ENCODE measurements at regions not wholly inside any gene's neighbourhood (a gene's known extent, or its start where the extent isn't known, plus 50 kb on each side); places are given as distances from the start of the nearest gene placed in this dataset.

GRCh38 chr1:60516996-60517395, 443.4 kb upstream of the C1orf87 start:
- TF ChIP-seq ESRRG (CRISPR knock-in tag; IDR thresholded peaks at IDR 0.05), result no peak
- no peak for TF ChIP-seq CSRNP3 (CRISPR knock-in tag; IDR thresholded peaks at IDR 0.05)
- no peak for TF ChIP-seq ZFP3 (CRISPR knock-in tag; IDR thresholded peaks at IDR 0.05)
- no peak for TF ChIP-seq CREB5 (CRISPR knock-in tag; IDR thresholded peaks at IDR 0.05; ENCODE audit: low read depth)
- no peak for TF ChIP-seq BACH2 (CRISPR knock-in tag; IDR thresholded peaks at IDR 0.05; ENCODE audit: borderline replicate concordance)
- ATAC-seq, result no peak

GRCh38 chr1:60510162-60510561, 436.6 kb upstream of the C1orf87 start:
- ATAC-seq, result no peak
- TF ChIP-seq ARNTL (CRISPR knock-in tag; IDR thresholded peaks at IDR 0.05; ENCODE audit: borderline replicate concordance, low read depth) (no peak), ZFP3 (CRISPR knock-in tag; IDR thresholded peaks at IDR 0.05) (no peak), GLIS3 (CRISPR knock-in tag; IDR thresholded peaks at IDR 0.05) (no peak), TCF4 (CRISPR knock-in tag; IDR thresholded peaks at IDR 0.05; ENCODE audit: borderline replicate concordance) (no peak), CREB5 (CRISPR knock-in tag; IDR thresholded peaks at IDR 0.05; ENCODE audit: low read depth) (no peak), PPARA (CRISPR knock-in tag; IDR thresholded peaks at IDR 0.05; ENCODE audit: borderline replicate concordance) (no peak), ZC3H10 (CRISPR knock-in tag; IDR thresholded peaks at IDR 0.05) (no peak), TSHZ2 (CRISPR knock-in tag; IDR thresholded peaks at IDR 0.05) (no peak), ISL1 (CRISPR knock-in tag; IDR thresholded peaks at IDR 0.05) (no peak), OSR1 (CRISPR knock-in tag; IDR thresholded peaks at IDR 0.05) (no peak), ZNF70 (CRISPR knock-in tag; IDR thresholded peaks at IDR 0.05) (no peak), ZNF8 (CRISPR knock-in tag; IDR thresholded peaks at IDR 0.05) (no peak), TOX (CRISPR knock-in tag; IDR thresholded peaks at IDR 0.05; ENCODE audit: borderline replicate concordance) (no peak), ESRRG (CRISPR knock-in tag; IDR thresholded peaks at IDR 0.05) (no peak), RARB (CRISPR knock-in tag; IDR thresholded peaks at IDR 0.05) (no peak), ZNF565 (CRISPR knock-in tag; conservative IDR thresholded peaks at IDR 0.05; ENCODE audit: low read depth) (no peak), CSDC2 (CRISPR knock-in tag; IDR thresholded peaks at IDR 0.05) (no peak), BACH2 (CRISPR knock-in tag; IDR thresholded peaks at IDR 0.05; ENCODE audit: borderline replicate concordance) (no peak)

- no peak for ATAC-seq
- TF ChIP-seq POU6F1 (CRISPR knock-in tag; IDR thresholded peaks at IDR 0.05; ENCODE audit: borderline replicate concordance, low read depth) (no peak), PPARA (CRISPR knock-in tag; IDR thresholded peaks at IDR 0.05; ENCODE audit: borderline replicate concordance) (no peak), CREB5 (CRISPR knock-in tag; IDR thresholded peaks at IDR 0.05; ENCODE audit: low read depth) (no peak)
Observed at GRCh38 chr1:60504206-60504840, 430.8 kb upstream of the C1orf87 start.
